ENCODE measurements at regions not wholly inside any gene's neighbourhood (a gene's known extent, or its start where the extent isn't known, plus 50 kb on each side); places are given as distances from the start of the nearest gene placed in this dataset.

GRCh38 chr15:69917056-69917455 lies 180.7 kb downstream of the TLE3 start:
- no peak for TF ChIP-seq CTCF (IDR thresholded peaks at IDR 0.05; ENCODE audit: low read depth, low read length)
- no peaks in the 10 kb centered on the region for H3K9me3 ChIP-seq (ENCODE audit: control insufficient read depth, insufficient read depth, low read length)
- no peak overlapping the region for H3K27ac ChIP-seq (ENCODE audit: low read depth, low read length)
- DNase-seq (ENCODE audit: low read depth, low spot score): no peak
- POLR2A ChIA-PET: no interaction called here
- no peak overlapping the region for H3K4me3 ChIP-seq (ENCODE audit: low read depth, low read length)
- CTCF ChIA-PET: no interaction called here
- H3K27me3 ChIP-seq (ENCODE audit: control insufficient read depth, insufficient read depth, low read length): peaks cover 28% of the 10 kb centered on the region

- no peak for DNase-seq (ENCODE audit: low read depth, low spot score)
- no peak overlapping the region for H3K27ac ChIP-seq (ENCODE audit: low read depth, low read length)
- CTCF ChIA-PET: no interaction called here
- TF ChIP-seq CTCF (IDR thresholded peaks at IDR 0.05; ENCODE audit: low read depth, low read length): no peak
- H3K27me3 ChIP-seq (ENCODE audit: control insufficient read depth, insufficient read depth, low read length): peaks cover 26% of the 10 kb centered on the region
- peaks cover under 1% of the 10 kb centered on the region; the same call in 1 of the 2 replicates for H3K9me3 ChIP-seq (ENCODE audit: control insufficient read depth, insufficient read depth, low read length)
- POLR2A ChIA-PET: no interaction called here
- H3K4me3 ChIP-seq (ENCODE audit: low read depth, low read length): no peak overlapping the region
Observed at GRCh38 chr15:69919816-69920215, 177.9 kb downstream of the TLE3 start.

- Histone ChIP-seq H3K27me3 (ENCODE audit: control insufficient read depth, insufficient read depth, low read length) (peaks cover 22% of the 10 kb centered on the region), H3K9me3 (ENCODE audit: control insufficient read depth, insufficient read depth, low read length) (peaks cover 5% of the 10 kb centered on the region; the same call in 1 of the 2 replicates), H3K27ac (ENCODE audit: low read depth, low read length) (no peak overlapping the region), H3K4me3 (ENCODE audit: low read depth, low read length) (no peak overlapping the region)
- CTCF ChIA-PET: no interaction called here
- TF ChIP-seq CTCF (IDR thresholded peaks at IDR 0.05; ENCODE audit: low read depth, low read length): no peak
- POLR2A ChIA-PET: no interaction called here
- DNase-seq (ENCODE audit: low read depth, low spot score): no peak
Observed at GRCh38 chr15:69920221-69920620, 177.5 kb downstream of the TLE3 start.

GRCh38 chr15:69921626-69922619 lies 175.8 kb downstream of the TLE3 start:
- CTCF ChIA-PET: no interaction called here
- H3K27me3 ChIP-seq (ENCODE audit: control insufficient read depth, insufficient read depth, low read length): peaks cover 14% of the 10 kb centered on the region
- no peak for DNase-seq (ENCODE audit: low read depth, low spot score)
- H3K4me3 ChIP-seq (ENCODE audit: low read depth, low read length): no peak overlapping the region
- no peak overlapping the region for H3K27ac ChIP-seq (ENCODE audit: low read depth, low read length)
- H3K9me3 ChIP-seq (ENCODE audit: control insufficient read depth, insufficient read depth, low read length): peaks cover 5% of the 10 kb centered on the region; the same call in 1 of the 2 replicates
- no peak for TF ChIP-seq CTCF (IDR thresholded peaks at IDR 0.05; ENCODE audit: low read depth, low read length)
- POLR2A ChIA-PET: no interaction called here

GRCh38 chr15:69924531-69924930 lies 173.2 kb downstream of the TLE3 start:
- no peak for TF ChIP-seq CTCF (IDR thresholded peaks at IDR 0.05; ENCODE audit: low read depth, low read length)
- CTCF ChIA-PET: no interaction called here
- peaks cover 5% of the 10 kb centered on the region; the same call in 1 of the 2 replicates for H3K9me3 ChIP-seq (ENCODE audit: control insufficient read depth, insufficient read depth, low read length)
- POLR2A ChIA-PET: no interaction called here
- no peak overlapping the region for H3K27ac ChIP-seq (ENCODE audit: low read depth, low read length)
- H3K27me3 ChIP-seq (ENCODE audit: control insufficient read depth, insufficient read depth, low read length): peaks cover 8% of the 10 kb centered on the region
- no peak overlapping the region for H3K4me3 ChIP-seq (ENCODE audit: low read depth, low read length)
- no peak for DNase-seq (ENCODE audit: low read depth, low spot score)

Data from AG04450 (cell line).